Astrocyte (in vitro differentiated cells and primary cell): ENCODE measurements at regions not wholly inside any gene's neighbourhood (a gene's known extent, or its start where the extent isn't known, plus 50 kb on each side); places are given as distances from the start of the nearest gene placed in this dataset.

ENCODE experiments used
- DNase-seq: peaks from one replicate; pipeline ENCODE4 v3.0.0-alpha.2; 2010; ENCODE audit warnings: low read depth
- FAIRE-seq: peaks from 2 replicates; lab custom pipeline; 2011; peaks lifted over from hg19 to GRCh38; lab: Jason Lieb, UNC
- H2AFZ ChIP-seq: 2 replicates; pipeline ENCODE4 v1.6.0; 2012; ENCODE audit warnings: low read depth, low read length, inconsistent platforms
- H3K27ac ChIP-seq: 2 replicates; pipeline ENCODE4 v1.5.1; 2011; ENCODE audit warnings: low read depth, low read length, inconsistent platforms
- H3K27me3 ChIP-seq: 2 replicates; pipeline ENCODE4 v1.6.0; 2011; ENCODE audit warnings: low read length, inconsistent platforms; ENCODE audit not compliant: insufficient read depth
- H3K36me3 ChIP-seq: 2 replicates; pipeline ENCODE4 v1.5.1; 2011; ENCODE audit warnings: low read length, inconsistent platforms; ENCODE audit not compliant: insufficient read depth
- H3K4me1 ChIP-seq: 2 replicates; pipeline ENCODE4 v1.5.1; 2011; ENCODE audit warnings: low read length, inconsistent platforms; ENCODE audit not compliant: insufficient read depth
- H3K4me2 ChIP-seq: 2 replicates; pipeline ENCODE4 v1.6.0; 2012; ENCODE audit warnings: low read length, inconsistent platforms
- H3K4me3 ChIP-seq: 2 replicates; pipeline ENCODE4 v1.5.1; 2011; ENCODE audit warnings: low read depth, mild to moderate bottlenecking, low read length, inconsistent platforms; ENCODE audit not compliant: insufficient read depth
- H3K79me2 ChIP-seq: 2 replicates; pipeline ENCODE4 v1.6.0; 2012; ENCODE audit warnings: mild to moderate bottlenecking, low read length, inconsistent platforms; ENCODE audit not compliant: insufficient read depth
- H3K9ac ChIP-seq: 2 replicates; pipeline ENCODE4 v1.6.0; 2012; ENCODE audit warnings: mild to moderate bottlenecking, low read length, inconsistent platforms
- H3K9me3 ChIP-seq: 2 replicates; pipeline ENCODE4 v1.5.1; 2012; ENCODE audit warnings: low read depth, mild to moderate bottlenecking, low read length, inconsistent platforms; ENCODE audit not compliant: insufficient read depth
- H4K20me1 ChIP-seq: 2 replicates; pipeline ENCODE4 v1.6.0; 2012; ENCODE audit warnings: low read length, inconsistent platforms; ENCODE audit not compliant: insufficient read depth
- H3K27ac Mint-ChIP-seq: one replicate; pipeline ENCODE4 v1.8.0; 2021; ENCODE audit warnings: mild to moderate bottlenecking, mixed read lengths; ENCODE audit not compliant: unreplicated experiment
- H3K27me3 Mint-ChIP-seq: one replicate; pipeline ENCODE4 v1.8.0; 2021; ENCODE audit warnings: low read depth, mixed read lengths; ENCODE audit not compliant: unreplicated experiment
- H3K36me3 Mint-ChIP-seq: one replicate; pipeline ENCODE4 v1.8.0; 2021; ENCODE audit warnings: low read depth, mixed read lengths; ENCODE audit not compliant: unreplicated experiment
- H3K4me1 Mint-ChIP-seq: one replicate; pipeline ENCODE4 v1.8.0; 2021; ENCODE audit warnings: low read depth, mixed read lengths; ENCODE audit not compliant: unreplicated experiment
- H3K4me3 Mint-ChIP-seq: one replicate; pipeline ENCODE4 v1.8.0; 2021; ENCODE audit warnings: mild to moderate bottlenecking, moderate library complexity, mixed read lengths; ENCODE audit not compliant: unreplicated experiment
- H3K9me3 Mint-ChIP-seq: one replicate; pipeline ENCODE4 v1.8.0; 2021; ENCODE audit warnings: mild to moderate bottlenecking, mixed read lengths; ENCODE audit not compliant: unreplicated experiment
- EZH2 ChIP-seq: IDR thresholded peaks from 2 replicates; pipeline ENCODE4 v1.6.1; 2012; ENCODE audit warnings: mild to moderate bottlenecking, low read length, inconsistent platforms; ENCODE audit not compliant: insufficient read depth
- TF ChIP-seq, protein P1 (sequence below): IDR thresholded peaks from 2 replicates; pipeline ENCODE4 v1.5.1; 2011; ENCODE audit warnings: low read depth, mild to moderate bottlenecking, inconsistent platforms, low read length, moderate library complexity; ENCODE audit not compliant: insufficient read depth

DNA sequence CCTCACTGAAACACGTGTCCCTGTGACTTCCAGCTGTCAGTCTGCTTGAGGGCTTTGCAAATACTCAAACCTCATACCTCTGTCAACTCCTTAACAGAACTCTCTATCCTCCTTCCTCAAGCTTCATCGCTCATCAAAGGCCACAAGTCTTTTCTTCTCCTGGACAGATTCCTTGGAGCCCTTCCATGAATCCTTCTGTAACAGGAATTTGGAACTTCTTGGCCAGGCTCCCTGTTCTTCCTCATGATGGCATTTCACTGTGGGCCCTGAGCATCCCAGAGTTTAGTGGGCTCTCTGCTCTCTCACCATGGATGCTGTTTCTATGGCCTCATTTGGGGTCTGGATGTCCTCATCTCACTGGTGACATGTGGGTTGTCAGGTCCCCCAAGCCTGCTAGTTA is 105.0 kb upstream of the TLE3 start:
- H3K79me2 ChIP-seq, result no peaks in the 10 kb centered on the region
- no peaks in the 10 kb centered on the region for H3K9me3 ChIP-seq
- H2AFZ ChIP-seq, result no peak overlapping the region
- no peak for FAIRE-seq
- H3K4me3 ChIP-seq, result no peak overlapping the region
- Mint-ChIP-seq H3K27ac (no peak overlapping the region), H3K36me3 (peaks cover 3% of the 10 kb centered on the region), H3K27me3 (peaks cover 83% of the 10 kb centered on the region), H3K4me1 (peaks cover 5% of the 10 kb centered on the region), H3K4me3 (no peak overlapping the region), H3K9me3 (peaks cover 6% of the 10 kb centered on the region)
- peak; percentile 39 for DNase-seq
- no peak overlapping the region for H3K4me2 ChIP-seq
- peaks cover 6% of the 10 kb centered on the region for H3K4me1 ChIP-seq
- H4K20me1 ChIP-seq, result no peaks in the 10 kb centered on the region
- H3K27ac ChIP-seq, result no peak overlapping the region
- no peak overlapping the region for H3K9ac ChIP-seq
- H3K27me3 ChIP-seq, result peaks cover 18% of the 10 kb centered on the region
- no peak for TF ChIP-seq EZH2
- TF ChIP-seq, protein P1, sequence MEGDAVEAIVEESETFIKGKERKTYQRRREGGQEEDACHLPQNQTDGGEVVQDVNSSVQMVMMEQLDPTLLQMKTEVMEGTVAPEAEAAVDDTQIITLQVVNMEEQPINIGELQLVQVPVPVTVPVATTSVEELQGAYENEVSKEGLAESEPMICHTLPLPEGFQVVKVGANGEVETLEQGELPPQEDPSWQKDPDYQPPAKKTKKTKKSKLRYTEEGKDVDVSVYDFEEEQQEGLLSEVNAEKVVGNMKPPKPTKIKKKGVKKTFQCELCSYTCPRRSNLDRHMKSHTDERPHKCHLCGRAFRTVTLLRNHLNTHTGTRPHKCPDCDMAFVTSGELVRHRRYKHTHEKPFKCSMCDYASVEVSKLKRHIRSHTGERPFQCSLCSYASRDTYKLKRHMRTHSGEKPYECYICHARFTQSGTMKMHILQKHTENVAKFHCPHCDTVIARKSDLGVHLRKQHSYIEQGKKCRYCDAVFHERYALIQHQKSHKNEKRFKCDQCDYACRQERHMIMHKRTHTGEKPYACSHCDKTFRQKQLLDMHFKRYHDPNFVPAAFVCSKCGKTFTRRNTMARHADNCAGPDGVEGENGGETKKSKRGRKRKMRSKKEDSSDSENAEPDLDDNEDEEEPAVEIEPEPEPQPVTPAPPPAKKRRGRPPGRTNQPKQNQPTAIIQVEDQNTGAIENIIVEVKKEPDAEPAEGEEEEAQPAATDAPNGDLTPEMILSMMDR, result no peak
- no peaks in the 10 kb centered on the region for H3K36me3 ChIP-seq

DNA sequence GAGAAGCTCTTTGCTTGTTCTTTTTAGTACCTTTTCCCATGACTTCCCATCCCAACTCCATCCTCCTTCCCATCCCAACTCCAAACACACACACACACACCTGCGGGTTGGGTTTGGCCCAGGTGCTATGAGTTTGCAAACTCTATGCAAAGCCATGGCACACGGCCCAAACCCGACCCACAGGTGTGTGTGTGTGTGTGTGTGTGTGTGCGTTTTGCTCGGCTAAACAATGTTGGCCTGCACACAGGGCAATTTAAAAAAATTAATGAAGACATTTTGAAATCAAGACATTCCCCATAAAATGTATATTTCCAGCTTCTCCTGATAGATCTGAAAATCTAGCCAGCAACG is 103.7 kb upstream of the TLE3 start:
- H3K4me1 Mint-ChIP-seq, result peaks cover 17% of the 10 kb centered on the region
- H4K20me1 ChIP-seq, result no peaks in the 10 kb centered on the region
- peaks cover 80% of the 10 kb centered on the region for H3K27me3 Mint-ChIP-seq
- H3K9me3 Mint-ChIP-seq, result peaks cover 6% of the 10 kb centered on the region
- no peak for TF ChIP-seq EZH2
- TF ChIP-seq, protein P1, result no peak
- no peak overlapping the region for H3K27ac ChIP-seq
- H3K4me3 Mint-ChIP-seq, result no peak overlapping the region
- peaks cover 3% of the 10 kb centered on the region for H3K36me3 Mint-ChIP-seq
- H3K4me3 ChIP-seq, result no peak overlapping the region
- FAIRE-seq, result no peak
- H3K27me3 ChIP-seq, result peaks cover 10% of the 10 kb centered on the region
- H3K9me3 ChIP-seq, result no peaks in the 10 kb centered on the region
- H3K27ac Mint-ChIP-seq, result no peak overlapping the region
- H2AFZ ChIP-seq, result no peak overlapping the region
- no peaks in the 10 kb centered on the region for H3K79me2 ChIP-seq
- peaks cover 18% of the 10 kb centered on the region for H3K4me1 ChIP-seq
- H3K4me2 ChIP-seq, result no peak overlapping the region
- DNase-seq, result no peak
- no peak overlapping the region for H3K9ac ChIP-seq
- H3K36me3 ChIP-seq, result no peaks in the 10 kb centered on the region

DNA sequence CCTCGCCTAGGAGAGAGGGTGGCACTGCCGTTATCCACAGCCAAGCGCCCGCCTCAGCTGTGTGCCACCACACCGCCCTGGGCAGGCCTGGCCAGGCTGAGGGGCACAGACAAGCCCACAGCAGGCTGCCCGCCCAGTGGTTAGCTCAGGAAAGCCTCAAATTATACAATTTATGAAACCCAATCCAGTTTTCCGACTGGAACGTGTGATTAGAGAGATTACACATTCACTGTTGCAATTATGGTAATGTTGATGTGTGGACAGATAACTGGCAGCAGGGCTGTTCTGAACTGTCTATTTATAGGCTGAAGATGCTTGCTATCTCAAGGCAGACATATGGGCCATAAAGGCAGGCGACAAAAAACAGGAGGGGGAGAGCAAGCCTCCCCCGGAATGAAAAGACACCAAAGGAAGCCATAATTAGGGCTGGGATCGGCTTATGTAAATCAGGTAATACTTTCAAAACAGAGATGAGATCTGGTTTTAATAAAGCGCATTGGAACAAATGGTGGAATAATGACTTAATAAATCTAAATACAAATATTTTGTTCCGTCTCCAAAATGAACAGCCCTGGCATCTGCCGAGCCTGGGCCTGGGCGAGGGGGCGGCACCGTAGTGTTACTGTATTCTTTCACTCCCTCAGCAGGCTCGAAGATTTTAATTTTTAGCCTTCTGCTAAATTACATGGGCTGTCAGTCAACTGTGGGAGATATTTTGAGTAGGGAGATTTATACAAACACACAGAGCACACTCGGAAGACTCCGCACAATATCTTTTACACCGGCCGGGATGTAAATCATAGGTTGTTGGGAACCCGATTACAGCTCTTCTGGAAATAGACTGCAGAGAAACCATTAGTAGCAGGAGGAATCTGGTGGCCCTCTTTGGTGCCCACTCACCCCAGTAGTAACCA is 103.1 kb upstream of the TLE3 start:
- Mint-ChIP-seq H3K27ac (no peak overlapping the region), H3K4me1 (peaks cover 21% of the 10 kb centered on the region), H3K9me3 (peaks cover 6% of the 10 kb centered on the region), H3K36me3 (peaks cover 3% of the 10 kb centered on the region), H3K27me3 (peaks cover 73% of the 10 kb centered on the region), H3K4me3 (no peak overlapping the region)
- peaks cover 24% of the 10 kb centered on the region for H3K4me1 ChIP-seq
- H3K36me3 ChIP-seq, result no peaks in the 10 kb centered on the region
- TF ChIP-seq EZH2, result no peak
- TF ChIP-seq, protein P1, result no peak
- H2AFZ ChIP-seq, result no peak overlapping the region
- H3K27ac ChIP-seq, result no peak overlapping the region
- H3K79me2 ChIP-seq, result no peaks in the 10 kb centered on the region
- no peaks in the 10 kb centered on the region for H4K20me1 ChIP-seq
- H3K27me3 ChIP-seq, result peaks cover 10% of the 10 kb centered on the region
- DNase-seq (no peak), FAIRE-seq (no peak)
- no peak overlapping the region for H3K9ac ChIP-seq
- no peak overlapping the region for H3K4me3 ChIP-seq
- H3K4me2 ChIP-seq, result no peak overlapping the region
- no peaks in the 10 kb centered on the region for H3K9me3 ChIP-seq
